HepG2 (cell line): ENCODE measurements at regions not wholly inside any gene's neighbourhood (a gene's known extent, or its start where the extent isn't known, plus 50 kb on each side); places are given as distances from the start of the nearest gene placed in this dataset.

Source experiments
- CTCF ChIP-seq: sonication (generic); formaldehyde crosslinking; IDR thresholded peaks from 2 replicates; pipeline ENCODE4 v1.5.0; 2020; ENCODE audit warnings: mild to moderate bottlenecking, missing genetic modification reagents, moderate library complexity
- E2F5 ChIP-seq: sonication (generic); formaldehyde crosslinking; conservative IDR thresholded peaks from 2 replicates; pipeline ENCODE4 v1.4.0; 2020; ENCODE audit warnings: missing genetic modification reagents
- EZH2 ChIP-seq: conservative IDR thresholded peaks from 2 replicates; pipeline ENCODE4 v1.6.1; 2012; ENCODE audit warnings: mild to moderate bottlenecking, low read depth, low read length, moderate library complexity
- MLX ChIP-seq: IDR thresholded peaks from 2 replicates; pipeline ENCODE4 v1.6.1; 2016
- PBX3 ChIP-seq: sonication (generic); formaldehyde crosslinking; IDR thresholded peaks from 2 replicates; pipeline ENCODE4 v1.8.1; 2023; ENCODE audit warnings: missing genetic modification reagents, inconsistent platforms, borderline replicate concordance
- RXRA ChIP-seq: sonication (generic); formaldehyde crosslinking; IDR thresholded peaks from 2 replicates; pipeline ENCODE4 v1.5.1; 2020; ENCODE audit warnings: missing genetic modification reagents
- SOX5 ChIP-seq: IDR thresholded peaks from 2 replicates; pipeline ENCODE4 v1.6.1; 2016; ENCODE audit warnings: borderline replicate concordance
- ZHX2 ChIP-seq, 2 experiments: sonication (generic) in 1 of 2; formaldehyde crosslinking in 1 of 2; IDR thresholded peaks; 2 replicates each; pipeline versions ENCODE4 v1.6.1 to v1.9.0; 2014 to 2022; ENCODE audit warnings: antibody characterized with exemption in 1 of 2, borderline replicate concordance in 1 of 2, inconsistent platforms in 1 of 2, low read depth in 1 of 2, missing genetic modification reagents in 1 of 2
- ZNF501 ChIP-seq: sonication (generic); formaldehyde crosslinking; IDR thresholded peaks from 2 replicates; pipeline ENCODE4 v1.5.1; 2020; ENCODE audit warnings: mild to moderate bottlenecking, moderate library complexity, missing genetic modification reagents
- ZNF574 ChIP-seq: sonication (generic); formaldehyde crosslinking; IDR thresholded peaks from 2 replicates; pipeline ENCODE4 v1.4.0; 2020; ENCODE audit warnings: missing genetic modification reagents
- ZNF879 ChIP-seq: sonication (generic); formaldehyde crosslinking; IDR thresholded peaks from 2 replicates; pipeline ENCODE4 v1.8.1; 2023; ENCODE audit warnings: missing genetic modification reagents

- TF ChIP-seq SOX5 (CRISPR knock-in tag) (no peak), ZNF879 (CRISPR knock-in tag) (no peak), RXRA (CRISPR knock-in tag) (no peak), E2F5 (CRISPR knock-in tag) (no peak), ZNF574 (CRISPR knock-in tag) (no peak), EZH2 (no peak), PBX3 (CRISPR knock-in tag) (no peak), CTCF (no peak), ZNF501 (CRISPR knock-in tag) (no peak), MLX (no peak), ZHX2 (IDR thresholded peaks at IDR 0.05; ENCODE audit: low read depth) (no peak), ZHX2 (CRISPR knock-in tag; IDR thresholded peaks at IDR 0.05; ENCODE audit: borderline replicate concordance) (no peak)
Measured at GRCh38 chr21:8989721-8990325, 1531.6 kb upstream of the TPTE start.
